GM21529 (cell line): ENCODE measurements at regions not wholly inside any gene's neighbourhood (a gene's known extent, or its start where the extent isn't known, plus 50 kb on each side); places are given as distances from the start of the nearest gene placed in this dataset.

Experiments
- ATAC-seq: cut with Tn5 transposase; IDR thresholded peaks from one replicate; pipeline ENCODE4 v1.9.1; 2021; ENCODE audit not compliant: unreplicated experiment

- no peak for ATAC-seq
Observed at GRCh38 chr16:77657016-77657415, 65.3 kb upstream of the NUDT7 start.

GRCh38 chr16:77660311-77660710 is 62.0 kb upstream of the NUDT7 start:
- ATAC-seq = no peak

GRCh38 chr16:77662246-77662645 is 60.1 kb upstream of the NUDT7 start:
- no peak for ATAC-seq

GRCh38 chr16:77663711-77664110 is 58.6 kb upstream of the NUDT7 start:
- no peak for ATAC-seq

- no peak for ATAC-seq
Observed at GRCh38 chr16:77666771-77667170, 55.5 kb upstream of the NUDT7 start.

GRCh38 chr16:77668201-77668600 is 54.1 kb upstream of the NUDT7 start:
- ATAC-seq = no peak

GRCh38 chr16:77669057-77669456 is 53.3 kb upstream of the NUDT7 start:
- ATAC-seq = no peak
